ENCODE measurements at regions not wholly inside any gene's neighbourhood (a gene's known extent, or its start where the extent isn't known, plus 50 kb on each side); places are given as distances from the start of the nearest gene placed in this dataset.

GRCh38 chr18:30415903-30416302, 626.6 kb downstream of the DSC3 start (continued):
- TF ChIP-seq KDM1A (IDR thresholded peaks at IDR 0.05; ENCODE audit: borderline replicate concordance, low read length) = no peak
- no peak for TF ChIP-seq CREB1 (IDR thresholded peaks at IDR 0.05)
- no peak for TF ChIP-seq YY1 (IDR thresholded peaks at IDR 0.05; ENCODE audit: low read depth, low read length)
- no peak for TF ChIP-seq JUN (IDR thresholded peaks at IDR 0.05; ENCODE audit: low read depth, low read length)
- TF ChIP-seq GABPA (IDR thresholded peaks at IDR 0.05; ENCODE audit: borderline replicate concordance, insufficient read depth, low read length) = no peak
